B cell (primary cell): ENCODE measurements at regions not wholly inside any gene's neighbourhood (a gene's known extent, or its start where the extent isn't known, plus 50 kb on each side); places are given as distances from the start of the nearest gene placed in this dataset.
"Not testable (repeated sequence)": the region's sequence is repeated elsewhere in the genome, so short reads cannot be mapped to it uniquely, and the experiment has no call there.

Experiments used
- ATAC-seq: fragments of 200-7000 bp; cut with Tn5 transposase; one replicate; pipeline ENCODE4 v1.10.0; 2021; ENCODE audit warnings: low read depth, mild to moderate bottlenecking, moderate number of reproducible peaks, moderate library complexity
- CTCF ChIA-PET: fragments of 350-600 bp; sonication (Branson Sonifier 250); formaldehyde crosslinking; loops from one replicate; lab custom pipeline; 2021; ENCODE audit warnings: antibody characterized with exemption, inconsistent platforms; lab: Charles Lee
- POLR2A ChIA-PET: fragments of 350-600 bp; sonication (Branson Sonifier 250); formaldehyde crosslinking; loops from one replicate; lab custom pipeline; 2021; ENCODE audit warnings: antibody characterized with exemption; lab: Charles Lee
- DNase-seq: peaks from one replicate; pipeline ENCODE4 v3.0.0; 2013
- H2AFZ ChIP-seq: 2 replicates; pipeline ENCODE4 v1.6.1; 2012; ENCODE audit warnings: mild to moderate bottlenecking, low read depth, low read length; ENCODE audit not compliant: insufficient read depth, poor library complexity, severe bottlenecking
- H3K27ac ChIP-seq, 2 donors: 1 replicate in 1 of 2; 2 replicates in 1 of 2; pipeline ENCODE4 v1.5.1; 2012 to 2013; ENCODE audit warnings: low read length in 2 of 2, mild to moderate bottlenecking in 2 of 2, moderate library complexity in 1 of 2
- H3K27me3 ChIP-seq, 4 experiments: fragments of 200-600 bp in 1 of 4; sonication (generic) in 1 of 4; replicated peaks in 1 of 4; 1 replicate in 2 of 4; 2 replicates in 2 of 4; pipeline versions ENCODE4 v1.6.1 to v1.7.0; 2013 to 2016; ENCODE audit warnings: low read length in 3 of 4, mild to moderate bottlenecking in 2 of 4, mixed read lengths in 1 of 4, moderate library complexity in 1 of 4; ENCODE audit not compliant: insufficient read depth in 4 of 4, control insufficient read depth in 3 of 4; ENCODE audit errors: control extremely low read depth in 1 of 4
- H3K36me3 ChIP-seq, 2 experiments: replicated peaks in 1 of 2; 1 replicate in 1 of 2; 2 replicates in 1 of 2; pipeline versions ENCODE4 v1.6.1 to v1.7.1; 2013; ENCODE audit warnings: low read length in 1 of 2; ENCODE audit not compliant: insufficient read depth in 2 of 2, control insufficient read depth in 1 of 2; ENCODE audit errors: control extremely low read depth in 1 of 2, extremely low read depth in 1 of 2
- H3K4me1 ChIP-seq, 2 donors: fragments of 200-600 bp in 1 of 2; sonication (generic) in 1 of 2; 1 replicate in 1 of 2; 2 replicates in 1 of 2; pipeline versions ENCODE4 v1.5.1 to v1.6.1; 2013 to 2017; ENCODE audit warnings: low read length in 2 of 2; ENCODE audit not compliant: control insufficient read depth in 2 of 2, insufficient read depth in 2 of 2
- H3K4me2 ChIP-seq: replicated peaks from 2 replicates; pipeline ENCODE3; 2012; ENCODE audit warnings: mild to moderate bottlenecking, low read depth, low read length; ENCODE audit not compliant: poor library complexity, severe bottlenecking
- H3K4me3 ChIP-seq, 5 experiments: fragments of 200-600 bp in 1 of 5; sonication (generic) in 1 of 5; 1 replicate in 3 of 5; 2 replicates in 2 of 5; pipeline versions ENCODE4 v1.5.1 to v1.7.0; 2011 to 2016; ENCODE audit warnings: low read length in 4 of 5, mild to moderate bottlenecking in 4 of 5, low read depth in 2 of 5, control low read depth in 1 of 5, moderate library complexity in 1 of 5; ENCODE audit not compliant: insufficient read depth in 1 of 5; ENCODE audit errors: control extremely low read depth in 1 of 5, extremely low read depth in 1 of 5
- H3K79me2 ChIP-seq: fragments of 200-600 bp; sonication (generic); one replicate; pipeline ENCODE4 v1.6.0; 2016; ENCODE audit warnings: low read length; ENCODE audit not compliant: control insufficient read depth, insufficient read depth
- H3K9ac ChIP-seq: fragments of 200-600 bp; sonication (generic); 2 replicates; pipeline ENCODE4 v1.6.1; 2017; ENCODE audit warnings: mild to moderate bottlenecking, low read length, moderate library complexity
- H3K9me3 ChIP-seq, 3 donors: one replicate each; pipeline versions ENCODE4 v1.6.1 to v1.7.1; 2013; ENCODE audit warnings: low read length in 2 of 3; ENCODE audit not compliant: control insufficient read depth in 2 of 3, insufficient read depth in 1 of 3; ENCODE audit errors: control extremely low read depth in 1 of 3
- H4K20me1 ChIP-seq: 2 replicates; pipeline ENCODE4 v1.6.0; 2012; ENCODE audit warnings: mild to moderate bottlenecking, low read length; ENCODE audit not compliant: insufficient read depth, control insufficient read depth, poor library complexity, severe bottlenecking
- H3K27ac Mint-ChIP-seq: one replicate; pipeline ENCODE4 v1.8.0; 2021; ENCODE audit warnings: mixed read lengths
- H3K27me3 Mint-ChIP-seq: one replicate; pipeline ENCODE4 v1.8.0; 2021; ENCODE audit warnings: mixed read lengths
- H3K4me1 Mint-ChIP-seq: one replicate; pipeline ENCODE4 v1.8.0; 2021; ENCODE audit warnings: mixed read lengths
- H3K4me3 Mint-ChIP-seq: one replicate; pipeline ENCODE4 v1.8.0; 2021; ENCODE audit warnings: mixed read lengths
- H3K9me3 Mint-ChIP-seq: one replicate; pipeline ENCODE4 v1.8.0; 2022; ENCODE audit warnings: mixed read lengths; ENCODE audit not compliant: insufficient read depth
- EZH2 ChIP-seq: IDR thresholded peaks from 2 replicates; pipeline ENCODE4 v1.6.1; 2012; ENCODE audit warnings: borderline replicate concordance, low read depth, mild to moderate bottlenecking, moderate library complexity, low read length; ENCODE audit not compliant: insufficient read depth, poor library complexity, severe bottlenecking
- WGBS: methylation state at CpG from one replicate; pipeline ENCODE4 v1.1.5; 2013; ENCODE audit warnings: missing lambda C conversion rate; ENCODE audit not compliant: insufficient coverage; 5-methylcytosine and 5-hydroxymethylcytosine counted together
- intact Hi-C: fragments of 100-400 bp; cut with micrococcal nuclease; formaldehyde crosslinking; loops from one replicate; pipeline ENCODE4 v1.10.0; 2022
- TF ChIP-seq, protein P1 (sequence below): fragments of 200-600 bp; IDR thresholded peaks from one replicate; pipeline ENCODE4 v1.8.0; 2022; ENCODE audit warnings: antibody characterized with exemption, mild to moderate bottlenecking

DNA sequence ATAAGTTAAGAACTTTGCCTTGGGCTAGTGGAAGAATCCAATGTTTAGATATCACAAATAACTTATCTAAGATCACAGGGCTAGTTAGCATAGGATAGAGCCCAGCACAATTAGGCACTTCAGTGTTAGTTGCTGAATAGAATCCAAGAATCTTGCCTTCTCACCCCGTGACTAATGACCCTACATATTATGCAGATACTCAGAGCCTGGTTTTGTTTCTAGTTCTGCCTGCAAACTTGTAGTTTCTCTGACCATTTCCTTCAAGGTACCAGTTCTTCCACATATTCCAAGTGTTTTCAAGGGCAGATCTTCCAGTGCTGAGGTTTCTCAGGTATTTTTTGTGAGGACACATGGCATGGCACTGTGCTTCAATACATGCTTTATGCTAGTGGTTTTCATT, 239.3 kb downstream of the KCNK2 start:
- Histone ChIP-seq H3K4me2 (no peak overlapping the region), H3K9ac (no peak overlapping the region), H4K20me1 (no peaks in the 10 kb centered on the region), H3K4me3 (no peak overlapping the region), H3K27ac (no peak overlapping the region), H3K36me3 (no peaks in the 10 kb centered on the region), H3K9me3 (peaks cover 0 to 7% (median 3%) of the 10 kb centered on the region in 3 donors), H3K79me2 (no peaks in the 10 kb centered on the region), H2AFZ (no peak overlapping the region), H3K27me3 (no peaks in the 10 kb centered on the region), H3K4me1 (no peaks in the 10 kb centered on the region)
- ATAC-seq, result no peak
- H3K27ac Mint-ChIP-seq, result no peak overlapping the region
- no peaks in the 10 kb centered on the region for H3K9me3 Mint-ChIP-seq
- DNase-seq, result no peak
- 40% methylated on average over 1 of the region's 1 CpG for WGBS
- TF ChIP-seq, protein P1, sequence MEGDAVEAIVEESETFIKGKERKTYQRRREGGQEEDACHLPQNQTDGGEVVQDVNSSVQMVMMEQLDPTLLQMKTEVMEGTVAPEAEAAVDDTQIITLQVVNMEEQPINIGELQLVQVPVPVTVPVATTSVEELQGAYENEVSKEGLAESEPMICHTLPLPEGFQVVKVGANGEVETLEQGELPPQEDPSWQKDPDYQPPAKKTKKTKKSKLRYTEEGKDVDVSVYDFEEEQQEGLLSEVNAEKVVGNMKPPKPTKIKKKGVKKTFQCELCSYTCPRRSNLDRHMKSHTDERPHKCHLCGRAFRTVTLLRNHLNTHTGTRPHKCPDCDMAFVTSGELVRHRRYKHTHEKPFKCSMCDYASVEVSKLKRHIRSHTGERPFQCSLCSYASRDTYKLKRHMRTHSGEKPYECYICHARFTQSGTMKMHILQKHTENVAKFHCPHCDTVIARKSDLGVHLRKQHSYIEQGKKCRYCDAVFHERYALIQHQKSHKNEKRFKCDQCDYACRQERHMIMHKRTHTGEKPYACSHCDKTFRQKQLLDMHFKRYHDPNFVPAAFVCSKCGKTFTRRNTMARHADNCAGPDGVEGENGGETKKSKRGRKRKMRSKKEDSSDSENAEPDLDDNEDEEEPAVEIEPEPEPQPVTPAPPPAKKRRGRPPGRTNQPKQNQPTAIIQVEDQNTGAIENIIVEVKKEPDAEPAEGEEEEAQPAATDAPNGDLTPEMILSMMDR, result no peak
- TF ChIP-seq EZH2, result no peak
- ChIA-PET POLR2A (no interaction called here), CTCF (no interaction called here)
- H3K27me3 Mint-ChIP-seq, result no peaks in the 10 kb centered on the region
- intact Hi-C loops, result no loop called here
- H3K4me1 Mint-ChIP-seq, result no peaks in the 10 kb centered on the region
- no peak overlapping the region for H3K4me3 Mint-ChIP-seq

DNA sequence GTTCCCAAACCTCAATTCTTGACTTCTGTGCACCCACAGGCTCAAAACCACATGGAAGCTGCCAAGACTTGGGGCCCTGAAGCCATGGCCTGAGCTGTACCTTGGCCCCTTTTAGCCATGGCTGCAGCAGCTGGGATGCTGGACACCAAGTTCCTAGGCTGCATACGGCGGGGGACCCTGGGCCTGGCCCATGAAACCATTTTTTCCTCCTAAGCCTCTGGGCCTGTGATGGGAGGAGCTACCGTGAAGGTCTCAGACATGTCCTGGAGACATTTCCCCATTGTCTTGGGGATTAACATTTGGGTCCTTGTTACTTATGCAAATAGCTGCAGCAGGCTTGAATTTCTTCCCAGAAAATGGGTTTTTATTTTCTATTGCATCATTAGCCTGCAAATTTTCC, 241.5 kb downstream of the KCNK2 start:
- H3K9ac ChIP-seq, H3K36me3 ChIP-seq, intact Hi-C loops, H3K79me2 ChIP-seq, H3K4me1 ChIP-seq, DNase-seq, H2AFZ ChIP-seq, H3K4me3 Mint-ChIP-seq, H4K20me1 ChIP-seq, H3K4me3 ChIP-seq, H3K4me1 Mint-ChIP-seq, H3K27ac ChIP-seq, H3K9me3 Mint-ChIP-seq, CTCF ChIA-PET, H3K27ac Mint-ChIP-seq, H3K27me3 Mint-ChIP-seq, ATAC-seq, H3K27me3 ChIP-seq, H3K4me2 ChIP-seq, H3K9me3 ChIP-seq, POLR2A ChIA-PET: not testable (repeated sequence)
- no CpG with 5 or more reads among the region's 3 CpGs for WGBS
